HG03442 (cell line): ENCODE measurements at regions not wholly inside any gene's neighbourhood (a gene's known extent, or its start where the extent isn't known, plus 50 kb on each side); places are given as distances from the start of the nearest gene placed in this dataset.
"Not testable (repeated sequence)": the region's sequence is repeated elsewhere in the genome, so short reads cannot be mapped to it uniquely, and the experiment has no call there.

ENCODE experiments used
- ATAC-seq: cut with Tn5 transposase; IDR thresholded peaks from one replicate; pipeline ENCODE4 v1.9.1; 2021; ENCODE audit warnings: mild to moderate bottlenecking, moderate library complexity; ENCODE audit not compliant: unreplicated experiment

DNA sequence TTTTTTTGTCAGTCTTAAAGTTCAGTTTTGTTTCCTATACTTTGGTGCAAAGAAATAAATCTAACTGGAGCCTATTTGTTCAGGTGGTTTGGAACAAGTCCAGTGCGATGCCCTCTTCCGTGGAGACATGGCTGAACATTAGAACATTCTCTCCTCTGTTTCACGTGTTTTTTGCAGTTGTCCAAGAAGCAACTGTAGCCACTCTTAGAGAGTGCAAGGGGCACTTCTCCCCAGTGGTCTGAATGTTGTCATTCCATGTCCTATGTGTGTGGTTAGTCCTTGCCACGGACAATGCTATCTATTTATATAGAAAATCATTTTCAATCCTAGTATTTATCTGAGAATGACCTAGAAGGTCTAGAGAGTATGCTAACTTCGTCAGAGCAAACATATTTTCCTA, 1232.5 kb upstream of the SEL1L start:
- ATAC-seq: no peak

- ATAC-seq: no peak
These were observed 1233.3 kb upstream of the SEL1L start for GRCh38 chr14:82766996-82767395.

GRCh38 chr14:82776958-82777357, 1243.3 kb upstream of the SEL1L start:
- no peak for ATAC-seq

DNA sequence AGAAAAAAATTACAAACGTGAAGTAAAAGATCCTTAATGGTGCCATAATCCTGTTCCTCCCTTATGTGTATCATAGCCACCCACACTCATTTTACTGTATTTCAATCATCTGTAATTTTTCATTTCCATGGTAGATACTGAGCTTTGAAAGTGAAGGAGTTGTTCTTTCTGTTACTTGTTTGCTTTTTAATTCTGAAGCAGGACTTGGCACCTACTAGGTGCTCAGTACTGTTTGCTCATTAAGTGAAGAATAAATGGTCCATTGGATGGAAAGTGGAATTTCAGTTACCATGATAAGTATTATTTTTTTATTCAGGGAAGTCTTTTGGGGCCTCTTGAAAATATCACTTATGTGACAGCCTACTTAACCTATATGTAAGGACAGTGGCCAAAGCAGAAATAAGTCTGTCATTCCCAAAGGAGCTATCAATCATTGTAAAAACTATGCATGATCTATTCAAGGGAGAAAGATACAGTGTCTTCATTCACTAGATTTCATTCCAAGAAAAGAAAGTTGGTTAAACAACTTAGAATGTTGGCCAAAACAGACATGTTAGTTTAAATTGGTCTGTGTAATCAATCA, 1244.4 kb upstream of the SEL1L start:
- no peak for ATAC-seq

GRCh38 chr14:82778601-82779000, 1244.9 kb upstream of the SEL1L start:
- no peak for ATAC-seq

GRCh38 chr14:82779301-82779700, 1245.6 kb upstream of the SEL1L start:
- no peak for ATAC-seq

DNA sequence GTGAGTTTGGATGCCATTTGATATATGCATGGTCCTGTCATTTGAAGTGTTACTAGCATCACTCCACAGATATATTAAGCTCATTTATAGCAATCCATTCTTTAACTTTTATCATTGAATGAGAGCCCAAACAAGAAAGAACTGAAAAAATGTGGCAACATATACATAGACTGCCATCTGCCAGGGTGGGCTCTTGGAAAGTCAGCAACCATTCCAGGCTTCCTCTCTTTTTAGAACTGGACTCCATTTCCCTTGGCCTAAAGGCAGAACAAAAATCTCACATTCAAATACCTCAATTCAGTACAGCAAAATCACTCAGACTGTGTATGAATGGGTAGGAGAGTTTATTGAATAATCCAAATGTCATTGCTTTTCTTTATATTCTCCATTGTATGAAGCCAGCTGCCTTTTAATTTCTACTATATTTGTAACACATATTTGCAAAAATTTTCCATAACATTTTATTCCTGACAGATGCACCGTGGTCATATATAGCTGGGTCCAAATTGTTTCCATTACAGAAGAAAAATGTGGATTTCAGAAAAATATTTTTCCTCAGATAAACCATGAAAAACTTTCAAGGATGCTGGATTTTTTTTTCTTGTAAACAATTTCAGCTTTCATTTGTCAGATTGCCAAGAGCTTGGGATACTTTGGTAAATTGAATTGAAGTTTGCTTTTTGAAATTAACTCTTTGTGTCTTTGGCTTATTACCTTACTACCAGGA, 1252.3 kb upstream of the SEL1L start:
- ATAC-seq: no peak

GRCh38 chr14:82786483-82786880, 1252.8 kb upstream of the SEL1L start:
- no peak for ATAC-seq

DNA sequence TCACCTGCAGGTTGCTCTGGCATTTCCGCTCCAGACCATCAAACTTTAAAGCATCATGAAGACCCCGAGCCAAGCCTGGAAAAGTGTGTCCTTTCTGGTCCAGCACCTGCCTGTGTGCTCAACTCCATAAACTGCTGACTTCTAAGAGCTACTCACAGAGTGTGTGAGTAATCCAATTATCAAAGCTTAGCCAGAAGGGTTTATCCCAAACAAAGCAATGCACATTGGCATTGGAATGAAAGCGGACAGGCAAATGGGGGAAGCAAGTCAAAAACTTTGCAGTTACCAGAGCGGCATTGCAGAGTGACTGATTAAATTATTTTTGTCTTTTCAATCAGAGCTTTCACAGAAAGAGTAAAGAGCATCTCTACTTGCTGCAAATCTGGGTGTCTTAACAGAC, 1262.4 kb upstream of the SEL1L start:
- ATAC-seq: no peak

- no peak for ATAC-seq
These were observed 1264.6 kb upstream of the SEL1L start for GRCh38 chr14:82798276-82798675.

DNA sequence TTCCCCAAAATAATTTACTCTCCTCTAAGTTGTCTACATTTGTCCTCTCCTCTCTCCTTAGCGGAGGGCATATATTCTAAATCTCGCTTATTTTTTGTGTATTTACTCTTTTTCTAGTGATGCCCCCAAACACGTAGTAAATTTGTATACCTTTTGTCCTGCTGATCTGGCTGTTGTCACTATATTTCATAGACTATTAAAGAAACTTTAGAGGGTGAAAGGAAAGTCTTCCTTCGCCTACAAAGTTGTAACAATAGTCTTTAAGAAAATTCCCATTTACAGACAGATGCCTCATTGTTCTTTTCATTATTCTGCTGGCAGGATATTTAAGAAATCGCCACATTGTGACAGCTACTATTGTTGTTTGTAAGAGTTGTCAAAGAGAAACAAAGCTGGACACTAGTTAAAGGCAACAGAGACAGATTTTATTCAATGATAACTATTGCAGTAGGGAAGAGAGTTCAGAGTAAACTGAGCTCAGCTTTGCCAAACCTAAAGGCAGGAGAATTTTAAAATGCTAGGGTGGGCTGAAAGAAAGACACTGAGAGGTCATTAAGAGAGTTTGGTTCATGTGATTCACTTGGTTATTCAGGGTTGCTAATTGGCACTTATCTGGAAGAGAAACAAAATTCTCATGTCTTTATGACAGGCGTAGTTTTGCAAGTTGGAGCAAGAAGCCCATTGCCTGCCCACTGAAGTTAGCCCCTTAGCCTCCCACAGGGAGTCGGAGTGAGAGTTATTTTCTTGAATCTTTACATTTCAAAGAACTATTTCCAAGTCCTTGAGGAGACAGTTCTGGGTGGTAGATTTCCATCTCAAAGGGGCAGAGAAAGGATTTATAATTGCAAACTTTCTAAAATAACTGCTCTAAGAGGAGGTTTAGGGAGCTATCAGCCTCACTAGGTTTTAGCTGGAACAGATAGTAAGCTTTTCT, 1272.5 kb upstream of the SEL1L start:
- ATAC-seq: no peak

DNA sequence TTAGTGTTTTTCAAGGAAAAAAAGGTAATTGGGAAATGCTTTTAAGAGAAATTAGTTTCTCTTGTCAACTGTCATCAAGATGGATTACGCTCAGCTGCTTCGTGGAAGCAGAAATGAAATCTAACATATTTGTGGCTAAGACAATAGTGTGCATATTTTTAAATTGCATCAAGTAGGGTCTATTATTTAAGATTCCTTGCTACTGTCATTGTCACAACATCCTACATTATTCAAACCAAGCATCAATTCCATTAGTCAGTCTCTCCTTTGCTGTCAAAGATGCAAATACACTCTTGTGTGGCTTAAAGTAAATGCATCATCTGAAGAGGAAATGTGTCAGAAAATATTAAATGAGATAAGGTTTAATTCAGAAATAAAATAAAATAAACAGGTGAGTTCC, 1277.6 kb upstream of the SEL1L start:
- no peak for ATAC-seq

DNA sequence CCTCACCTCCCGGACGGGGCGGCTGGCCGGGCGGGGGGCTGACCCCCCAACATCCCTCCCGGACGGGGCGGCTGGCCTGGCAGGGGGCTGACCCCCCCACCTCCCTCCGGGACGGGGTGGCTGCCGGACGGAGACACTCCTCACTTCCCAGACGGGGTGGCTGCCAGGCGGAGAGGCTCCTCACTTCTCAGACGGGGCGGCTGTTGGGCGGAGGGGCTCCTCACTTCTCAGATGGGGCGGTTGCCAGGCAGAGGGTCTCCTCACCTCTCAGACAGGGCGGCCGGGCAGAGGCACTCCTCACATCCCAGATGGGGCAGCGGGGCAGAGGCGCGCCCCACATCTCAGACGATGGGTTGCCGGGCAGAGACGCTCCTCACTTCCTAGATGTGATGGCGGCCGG, 1280.7 kb upstream of the SEL1L start:
- ATAC-seq: not testable (repeated sequence)

- ATAC-seq: no peak
These were observed 1296.9 kb upstream of the SEL1L start for GRCh38 chr14:82830596-82830995.

DNA sequence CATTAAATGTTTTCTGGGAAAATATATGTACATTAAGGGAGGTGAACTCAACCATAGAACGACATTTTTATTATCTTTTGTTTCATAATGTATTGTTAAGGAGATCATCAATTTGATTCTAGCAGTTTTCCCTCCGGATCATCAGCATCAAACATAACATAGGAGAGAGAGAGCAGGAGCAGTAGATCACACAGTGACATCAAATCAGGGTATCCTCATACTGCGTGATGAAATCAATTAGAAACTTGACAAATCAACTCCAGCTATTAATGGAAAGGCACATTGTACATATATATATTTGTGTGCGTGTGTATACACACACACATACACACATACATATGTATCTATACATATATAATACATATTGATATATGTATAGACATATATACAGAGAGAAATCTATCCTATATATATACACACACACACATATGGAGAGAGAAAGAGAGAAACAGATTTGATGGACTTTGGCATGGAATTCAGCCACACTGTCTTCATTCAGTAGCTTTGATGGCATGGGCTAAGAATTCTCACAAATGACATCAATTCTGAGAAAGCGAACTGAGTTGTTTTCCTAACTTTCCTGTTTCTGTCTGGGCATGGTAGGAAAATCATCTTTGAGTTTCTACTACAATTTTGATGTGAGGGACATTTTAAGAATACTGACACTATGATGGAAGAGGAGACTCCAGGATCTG, 1302.8 kb upstream of the SEL1L start:
- ATAC-seq: no peak

GRCh38 chr14:82837611-82838140, 1304.0 kb upstream of the SEL1L start:
- no peak for ATAC-seq

- no peak for ATAC-seq
These were observed 1316.9 kb upstream of the SEL1L start for GRCh38 chr14:82850576-82850975.

- ATAC-seq: no peak
These were observed 1320.5 kb upstream of the SEL1L start for GRCh38 chr14:82854131-82854530.

- no peak for ATAC-seq
These were observed 1321.2 kb upstream of the SEL1L start for GRCh38 chr14:82854901-82855300.

DNA sequence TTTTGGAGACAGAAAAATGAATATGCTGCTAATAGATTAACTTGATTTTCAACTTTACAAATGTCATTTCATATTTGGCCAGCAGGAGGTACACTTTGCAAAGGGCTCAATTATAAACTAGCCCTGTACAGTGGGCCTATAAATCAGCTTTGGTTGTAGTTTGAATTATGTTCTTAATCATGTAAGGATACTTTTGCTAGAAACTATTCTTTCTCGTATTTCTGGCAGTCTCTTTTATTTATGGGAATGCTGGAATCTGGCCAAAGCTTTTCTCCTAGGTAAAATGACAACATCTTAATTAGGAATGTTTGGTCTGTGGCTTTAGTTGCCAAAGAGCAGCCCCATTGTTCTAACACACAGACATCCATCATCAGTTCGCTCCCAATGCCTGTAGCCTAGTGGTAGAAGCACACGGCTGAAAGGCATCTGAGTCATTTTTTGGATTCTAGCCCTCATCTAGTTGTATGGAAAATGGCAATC, 1322.3 kb upstream of the SEL1L start:
- ATAC-seq: no peak

GRCh38 chr14:82861313-82861712, 1327.7 kb upstream of the SEL1L start:
- ATAC-seq: no peak
